ENCODE measurements at regions not wholly inside any gene's neighbourhood (a gene's known extent, or its start where the extent isn't known, plus 50 kb on each side); places are given as distances from the start of the nearest gene placed in this dataset.
"Not testable (repeated sequence)": the region's sequence is repeated elsewhere in the genome, so short reads cannot be mapped to it uniquely, and the experiment has no call there.

DNA sequence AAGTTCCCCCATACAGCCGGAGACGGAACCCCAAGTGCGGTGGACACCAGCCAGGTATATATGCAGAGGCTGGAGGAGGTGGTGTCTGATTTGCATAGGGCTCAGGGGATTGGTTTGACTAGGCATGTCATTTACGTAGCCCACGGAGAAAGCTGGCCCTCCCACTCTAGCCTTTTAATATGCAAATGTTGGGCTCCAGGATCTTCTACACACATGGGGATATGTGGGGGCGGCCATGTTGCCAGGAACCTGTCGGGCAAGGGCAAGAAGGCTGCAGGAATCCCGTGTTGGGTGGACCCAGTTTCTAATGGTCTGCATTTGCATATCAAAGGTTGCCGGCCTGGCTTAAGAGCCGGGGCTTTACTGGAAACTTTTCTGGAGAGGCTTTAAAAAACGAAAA lies 57.4 kb downstream of the FTHL17 start:
- not testable (repeated sequence) for DNase-seq

DNA sequence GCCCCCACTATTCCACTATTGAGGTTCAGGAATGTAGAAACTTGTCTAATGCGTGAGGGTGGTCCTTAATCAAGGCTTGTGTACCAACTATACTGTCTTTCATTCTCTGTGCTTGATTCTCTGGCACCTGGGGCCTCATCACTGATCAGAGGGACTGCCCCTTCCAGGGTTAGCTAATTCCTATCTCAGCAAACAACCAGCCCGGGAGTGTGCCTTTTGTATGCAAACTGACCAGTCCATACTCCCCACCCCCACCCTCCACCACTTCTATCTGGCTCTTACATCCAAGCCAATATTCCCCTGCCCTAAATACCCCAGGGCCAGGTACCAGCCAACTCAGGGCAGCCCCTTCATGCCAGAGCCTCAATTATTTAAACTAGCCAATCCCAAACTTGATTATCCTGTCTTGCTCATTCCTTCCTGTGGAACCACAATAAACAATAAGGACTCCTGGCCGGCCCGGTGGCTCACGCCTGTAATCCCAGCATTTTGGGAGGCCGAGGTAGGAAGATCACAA lies 59.3 kb downstream of the FTHL17 start:
- no peak for DNase-seq

DNA sequence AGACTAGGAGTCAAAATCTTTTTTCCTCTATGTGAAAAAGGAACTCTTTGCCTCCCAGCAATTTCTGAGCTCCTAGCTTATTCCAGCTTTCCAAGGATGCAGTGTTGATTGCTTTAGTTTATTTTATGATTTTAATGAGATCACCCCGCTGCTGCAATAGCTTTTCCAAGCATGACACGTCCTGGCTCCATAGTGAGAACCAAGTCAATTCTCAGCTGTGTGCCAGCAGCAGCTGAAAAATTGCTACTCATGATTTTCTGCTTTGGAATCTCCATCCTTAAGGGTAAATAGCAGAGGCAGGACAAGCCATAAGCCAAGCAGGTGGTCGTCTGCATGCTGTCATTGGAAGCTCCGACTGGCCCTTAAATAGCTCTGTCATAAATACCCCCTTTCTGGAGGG lies 64.5 kb downstream of the FTHL17 start:
- DNase-seq: no peak

GRCh38 chrX:31006027-31006426 lies 65.8 kb downstream of the FTHL17 start:
- DNase-seq: no peak

DNA sequence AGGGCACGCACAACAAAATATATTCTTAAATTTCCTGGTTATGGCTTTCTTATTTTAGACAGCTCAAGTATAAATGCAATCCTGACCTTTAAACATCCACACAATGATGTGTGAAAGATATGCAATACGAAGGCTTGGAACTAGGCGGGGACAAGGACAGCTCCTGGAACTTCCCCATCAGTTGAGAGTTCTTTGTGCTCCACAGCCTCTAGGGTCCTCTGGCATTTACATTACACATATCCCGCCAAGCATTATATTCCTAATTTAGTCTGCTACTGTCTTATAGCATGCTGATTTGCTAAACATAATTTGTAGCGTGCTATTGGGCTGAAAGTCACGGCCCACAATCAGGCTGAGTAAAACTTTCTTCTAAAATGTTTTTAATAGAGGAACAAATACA lies 74.4 kb downstream of the FTHL17 start:
- no peak for DNase-seq

GRCh38 chrX:30995705-30996104 lies 76.1 kb downstream of the FTHL17 start:
- no peak for DNase-seq

DNA sequence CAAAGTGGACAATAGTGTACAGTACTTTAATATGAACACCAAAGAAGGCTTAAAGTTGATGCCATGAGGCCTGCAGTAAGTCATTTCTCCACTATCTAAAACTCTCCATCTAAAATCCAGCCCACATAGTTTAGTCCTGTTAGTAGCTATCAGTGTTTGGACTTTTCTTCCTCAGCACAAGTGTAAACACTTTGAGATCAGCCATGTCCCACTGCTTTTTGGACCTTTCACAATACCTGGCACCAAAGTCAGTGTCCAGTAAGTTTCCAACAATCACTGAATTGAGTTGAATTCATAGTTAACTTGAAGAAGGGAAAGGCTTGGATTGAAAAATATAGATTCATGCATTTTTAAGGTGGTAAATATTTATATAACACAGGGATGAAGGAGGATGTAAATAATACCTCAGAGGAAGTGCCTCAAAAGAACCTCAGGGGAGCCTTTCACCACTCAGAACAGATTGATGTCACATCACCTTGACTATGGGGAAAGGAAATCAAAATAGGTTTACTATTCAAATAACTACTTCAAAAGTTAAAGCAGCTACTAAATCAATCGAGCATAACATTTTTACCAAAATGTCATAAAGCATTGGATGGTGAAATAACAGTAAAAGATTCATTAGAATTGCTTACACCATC lies 76.7 kb downstream of the FTHL17 start:
- no peak for DNase-seq

GRCh38 chrX:30994018-30994417 lies 77.8 kb downstream of the FTHL17 start:
- not testable (repeated sequence) for DNase-seq

GRCh38 chrX:30992381-30992904 lies 79.4 kb downstream of the FTHL17 start:
- DNase-seq: no peak

- no peak for DNase-seq
These were observed 81.5 kb downstream of the FTHL17 start for GRCh38 chrX:30990361-30990760.

DNA sequence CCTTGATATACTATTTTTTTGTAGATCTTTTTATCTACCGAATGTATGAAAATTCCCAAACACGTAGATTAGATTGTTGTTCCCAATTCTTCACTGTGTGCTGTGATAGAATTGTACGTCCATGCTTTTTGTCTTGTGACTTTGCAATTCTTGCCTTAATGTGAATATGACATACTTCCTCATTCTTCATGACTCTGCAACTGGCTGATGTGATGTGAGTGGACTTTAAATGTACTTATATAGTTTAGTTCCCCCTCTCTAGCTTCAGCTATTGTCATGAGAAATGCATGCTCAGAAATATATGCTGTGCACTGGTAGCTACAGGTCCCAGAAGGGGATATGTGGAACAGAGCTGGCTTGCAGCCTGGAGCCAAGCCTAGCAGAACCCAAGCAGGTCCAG lies 89.4 kb downstream of the FTHL17 start:
- no peak for DNase-seq

GRCh38 chrX:30981968-30982367 lies 89.9 kb downstream of the FTHL17 start:
- DNase-seq: no peak

GRCh38 chrX:30979271-30979670 lies 90.2 kb upstream of the TAB3 start:
- DNase-seq: no peak

- DNase-seq: no peak
These were observed 86.4 kb upstream of the TAB3 start for GRCh38 chrX:30975467-30975866.

DNA sequence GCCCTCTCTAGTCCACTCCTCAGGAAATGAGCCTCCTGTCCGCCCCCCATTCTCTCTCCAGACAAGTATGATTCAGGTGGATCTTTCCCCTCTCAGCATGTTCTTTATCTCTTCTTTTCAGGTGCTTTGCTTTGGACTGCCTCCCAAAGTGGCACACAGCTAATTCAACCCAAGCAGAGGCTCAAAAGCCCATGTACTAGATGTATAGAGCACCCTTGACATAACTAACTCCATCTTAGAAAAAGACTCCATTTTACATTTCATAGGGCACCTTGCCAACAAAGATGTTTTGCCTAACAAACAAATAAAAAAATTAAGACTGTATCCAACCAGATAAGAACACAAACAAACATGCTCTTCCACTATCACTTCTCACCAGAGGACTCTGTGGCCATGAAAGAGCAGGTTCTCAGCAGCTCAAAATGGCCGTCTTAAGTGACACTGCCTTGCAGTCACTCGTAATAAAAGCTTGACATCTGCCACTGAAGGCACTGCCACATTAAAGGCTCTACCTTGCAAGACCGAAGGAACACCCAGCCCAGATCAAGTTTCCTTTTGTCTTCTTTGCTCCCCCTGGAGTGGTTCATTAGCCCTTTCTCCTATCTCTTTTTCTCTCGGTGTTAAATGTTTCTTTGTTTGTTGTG lies 84.9 kb upstream of the TAB3 start:
- no peak for DNase-seq

DNA sequence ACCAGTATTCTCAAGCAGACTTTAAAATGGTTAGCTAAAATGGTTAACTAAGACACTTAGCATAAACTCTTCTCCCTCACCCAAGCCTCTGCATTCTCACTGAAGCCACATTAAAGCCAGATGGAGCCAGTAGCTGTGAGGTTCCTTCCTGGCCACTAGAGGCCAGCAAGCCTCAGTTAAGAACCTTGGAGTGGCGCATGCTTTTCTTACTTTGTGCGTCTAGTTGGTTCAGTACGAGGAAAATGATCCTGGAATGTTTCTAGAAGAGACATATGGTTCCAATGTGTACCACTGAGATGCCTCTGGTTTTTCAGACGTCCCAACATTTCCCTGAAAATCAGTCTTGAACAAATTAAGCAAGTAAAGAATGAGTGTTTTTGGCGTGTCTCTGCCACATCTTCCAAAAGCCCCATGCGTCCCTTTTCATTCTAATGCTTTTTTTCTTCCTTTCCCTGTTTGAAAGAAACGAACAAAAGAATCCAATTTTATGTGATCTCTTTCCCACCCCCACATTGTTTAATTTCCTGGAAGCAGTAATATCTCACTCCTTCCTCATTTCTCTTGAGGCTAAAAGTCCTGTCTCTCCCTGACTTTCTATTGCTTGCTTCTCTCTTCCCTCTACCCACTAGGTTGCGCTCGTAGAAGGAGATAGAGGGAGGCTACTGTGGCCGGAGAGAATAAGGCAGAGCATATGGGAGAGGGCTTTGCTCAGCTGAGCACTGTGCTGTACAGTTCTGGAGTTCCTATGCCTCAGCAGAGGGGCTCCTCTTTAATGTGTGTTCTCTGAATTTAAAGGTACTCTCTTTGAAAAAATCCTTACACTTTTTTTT lies 82.9 kb upstream of the TAB3 start:
- DNase-seq: peak in 1 of 2 donors; percentile 13

DNA sequence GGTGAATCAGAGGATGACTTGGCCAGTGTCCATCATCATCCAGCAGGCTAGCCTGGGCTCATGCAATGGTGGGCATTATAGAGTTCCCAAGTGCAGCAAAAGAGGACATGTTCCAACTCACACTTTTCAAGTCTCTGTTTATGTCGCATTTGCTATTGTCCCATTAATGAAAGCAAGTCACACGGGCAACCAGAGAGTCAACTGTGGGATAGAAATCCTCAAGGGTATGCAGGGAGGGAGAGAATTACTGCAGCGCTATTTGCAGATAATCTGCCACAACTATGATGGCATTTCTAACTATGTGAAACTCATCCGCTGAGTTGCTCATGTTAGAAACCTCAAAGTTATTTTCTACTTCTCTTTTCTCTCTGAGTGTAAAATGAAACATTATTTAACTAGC lies 78.5 kb upstream of the TAB3 start:
- no peak for DNase-seq

- no peak for DNase-seq
These were observed 76.7 kb upstream of the TAB3 start for GRCh38 chrX:30965767-30966166.

- no peak for DNase-seq
These were observed 72.5 kb upstream of the TAB3 start for GRCh38 chrX:30961387-30962174.

DNA sequence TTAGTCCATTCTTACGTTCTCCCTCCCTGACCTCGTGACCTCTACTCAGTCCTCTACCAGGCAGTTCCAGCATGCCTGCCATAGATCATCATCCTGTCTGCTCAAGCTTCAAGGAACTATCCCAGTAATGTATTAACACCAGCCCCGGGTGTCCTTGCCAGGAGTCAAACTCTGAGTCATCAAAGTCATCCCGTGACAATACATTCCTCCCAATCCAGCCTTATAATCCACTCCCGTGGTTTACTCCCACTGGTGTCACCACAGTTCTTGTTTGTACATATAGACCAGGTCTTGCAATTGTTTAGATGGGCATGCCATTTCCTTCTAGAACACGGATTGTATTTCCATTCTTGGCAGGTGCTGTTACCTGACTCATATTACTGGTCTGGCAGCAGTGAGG lies 68.7 kb upstream of the TAB3 start:
- no peak for DNase-seq

DNA sequence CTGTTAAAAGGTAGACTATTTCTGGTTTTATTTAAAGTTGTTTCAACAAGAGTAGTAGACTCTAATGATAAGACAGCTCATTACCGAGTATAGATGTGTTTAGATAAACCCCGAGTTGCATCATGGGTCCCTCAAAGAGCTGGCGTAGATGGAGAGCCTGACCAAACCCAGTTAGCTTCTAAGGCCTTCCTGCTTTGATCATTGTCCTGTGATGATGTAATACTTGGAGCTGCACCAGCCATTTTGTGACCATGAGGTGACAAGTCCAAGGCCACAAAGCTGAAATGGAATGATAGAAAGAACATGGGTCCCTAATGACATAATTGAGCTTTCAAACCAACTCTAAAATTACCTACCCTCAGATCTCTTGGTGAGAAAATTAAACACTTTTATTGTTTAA lies 66.6 kb upstream of the TAB3 start:
- DNase-seq: no peak

GRCh38 chrX:30951003-30951402 lies 61.9 kb upstream of the TAB3 start:
- DNase-seq: no peak

DNA sequence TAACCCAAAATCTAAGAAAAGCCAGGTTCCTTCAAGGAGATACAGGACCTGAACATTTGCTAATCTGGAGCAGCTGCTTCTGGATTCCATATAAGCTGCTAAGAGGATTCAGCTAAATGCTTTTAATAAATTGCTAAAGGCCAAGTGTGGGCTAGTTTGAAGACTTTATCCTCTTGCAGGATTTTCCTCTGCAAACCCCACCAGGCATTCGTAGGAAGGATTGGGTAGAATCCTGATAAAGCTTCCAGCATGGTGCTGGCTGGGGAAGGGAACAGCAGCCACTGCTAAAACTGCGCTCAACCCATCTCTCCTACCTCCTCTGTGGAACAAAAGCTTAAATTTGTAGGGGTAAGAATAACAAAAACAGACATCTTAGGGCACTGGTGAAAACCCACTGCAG lies 61.3 kb upstream of the TAB3 start:
- no peak for DNase-seq
